ENCODE measurements at regions not wholly inside any gene's neighbourhood (a gene's known extent, or its start where the extent isn't known, plus 50 kb on each side); places are given as distances from the start of the nearest gene placed in this dataset.

DNA sequence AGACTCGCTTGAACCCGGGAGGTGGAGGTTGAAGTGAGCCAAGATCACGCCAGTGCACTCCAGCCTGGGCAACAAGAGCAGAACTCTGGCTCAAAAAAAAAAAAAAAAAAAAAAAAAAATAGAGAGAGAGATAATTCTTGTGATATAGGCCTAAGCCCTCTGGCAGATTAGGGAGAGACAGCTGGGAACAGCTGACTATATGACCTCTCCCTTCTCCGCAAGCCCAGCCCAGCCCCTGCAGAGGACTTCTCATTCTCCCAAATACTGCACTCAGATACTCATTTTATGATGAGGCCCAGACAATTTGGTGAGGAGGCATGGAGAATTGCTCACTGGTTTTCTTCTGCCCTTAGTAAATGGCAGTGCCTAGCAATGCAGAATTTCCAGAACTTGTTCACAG is 262.0 kb downstream of the HAUS1 start:
- TF ChIP-seq FOXK2 (IDR thresholded peaks at IDR 0.05) (no peak), FOXA1 (IDR thresholded peaks at IDR 0.05) (no peak), FOXM1 (IDR thresholded peaks at IDR 0.05; ENCODE audit: borderline replicate concordance) (no peak)
- POLR2A ChIA-PET: no interaction called here

DNA sequence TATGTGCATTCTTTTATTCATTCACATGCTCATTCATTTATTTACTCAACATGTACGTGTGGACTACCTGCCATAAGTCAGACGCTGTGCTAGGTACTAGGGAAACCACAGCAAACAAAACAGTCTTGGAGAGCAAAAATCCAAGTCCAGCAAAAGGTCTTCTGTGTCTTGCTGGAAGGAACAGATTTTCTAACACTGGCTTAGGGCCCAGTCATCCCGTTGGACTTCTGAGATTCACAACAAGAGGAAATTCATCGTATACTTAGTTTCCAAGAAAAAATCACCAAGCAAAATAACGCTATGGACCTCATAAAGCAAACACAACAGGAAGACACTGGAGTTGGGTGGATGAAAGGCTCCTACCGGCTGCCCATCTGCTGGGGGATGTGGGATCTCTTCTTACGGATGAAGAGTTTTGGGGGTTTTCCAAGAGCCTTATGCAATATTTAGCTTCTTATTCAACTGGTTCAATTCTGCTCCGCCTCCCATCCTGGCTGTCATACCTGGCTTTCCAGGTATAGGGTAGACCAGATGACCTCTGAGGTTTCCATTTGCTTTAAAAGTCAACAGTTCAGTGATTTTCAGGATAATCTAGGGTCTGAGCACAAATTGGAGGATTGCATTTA is 262.7 kb downstream of the HAUS1 start:
- no peak for DNase-seq (ENCODE audit: extremely low spot score)
- TF ChIP-seq SUZ12 (IDR thresholded peaks at IDR 0.05) (no peak), L3MBTL2 (conservative IDR thresholded peaks at IDR 0.05) (no peak), FOXK2 (IDR thresholded peaks at IDR 0.05) (no peak), LEF1 (IDR thresholded peaks at IDR 0.05; ENCODE audit: borderline replicate concordance) (no peak), TARDBP (IDR thresholded peaks at IDR 0.05) (no peak), ARNT (IDR thresholded peaks at IDR 0.05) (no peak), SP1 (IDR thresholded peaks at IDR 0.05) (no peak), HDGF (IDR thresholded peaks at IDR 0.05; ENCODE audit: borderline replicate concordance) (no peak), NFRKB (IDR thresholded peaks at IDR 0.05) (no peak), BHLHE40 (IDR thresholded peaks at IDR 0.05; ENCODE audit: borderline replicate concordance) (no peak), FOXA1 (IDR thresholded peaks at IDR 0.05) (no peak), CTBP1 (IDR thresholded peaks at IDR 0.05; ENCODE audit: borderline replicate concordance) (no peak), ZNF384 (IDR thresholded peaks at IDR 0.05) (no peak), ELF4 (IDR thresholded peaks at IDR 0.05) (no peak), FOXM1 (IDR thresholded peaks at IDR 0.05; ENCODE audit: borderline replicate concordance) (no peak)
- POLR2A ChIA-PET: no interaction called here
- CTCF ChIA-PET: no interaction called here

More for the DNA sequence above, 262.0 kb downstream of the HAUS1 start:
- DNase-seq (ENCODE audit: extremely low spot score): no peak
- CTCF ChIA-PET: no interaction called here

DNA sequence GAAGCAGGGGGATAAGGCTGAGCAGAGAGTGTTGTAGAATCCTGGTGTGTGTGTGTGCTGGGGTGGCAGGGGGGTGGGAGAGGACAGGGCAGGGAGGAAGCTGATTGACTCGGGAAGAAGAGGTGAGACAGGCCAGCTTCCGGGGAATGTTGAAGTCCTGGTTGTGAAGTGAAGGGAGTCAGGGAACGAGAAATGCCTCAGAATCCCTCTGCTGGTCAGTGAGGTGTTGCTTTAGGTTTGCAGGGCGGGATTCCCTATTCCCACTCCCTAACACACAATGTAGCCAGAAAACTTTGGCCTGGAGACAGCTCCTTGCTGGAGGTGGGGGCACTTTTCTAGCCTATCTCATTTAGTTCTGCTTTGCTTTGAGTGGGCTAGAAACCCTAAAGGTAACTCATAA is 265.1 kb downstream of the HAUS1 start:
- no peak for DNase-seq (ENCODE audit: extremely low spot score)
- TF ChIP-seq LEF1 (IDR thresholded peaks at IDR 0.05; ENCODE audit: borderline replicate concordance) (no peak), NFRKB (IDR thresholded peaks at IDR 0.05) (no peak), TARDBP (IDR thresholded peaks at IDR 0.05) (no peak), FOXA1 (IDR thresholded peaks at IDR 0.05) (no peak), FOXK2 (IDR thresholded peaks at IDR 0.05) (no peak), ZNF384 (IDR thresholded peaks at IDR 0.05) (no peak), L3MBTL2 (conservative IDR thresholded peaks at IDR 0.05) (no peak), ARNT (IDR thresholded peaks at IDR 0.05) (no peak), BHLHE40 (IDR thresholded peaks at IDR 0.05; ENCODE audit: borderline replicate concordance) (no peak), HDGF (IDR thresholded peaks at IDR 0.05; ENCODE audit: borderline replicate concordance) (no peak), SUZ12 (IDR thresholded peaks at IDR 0.05) (no peak), CTBP1 (IDR thresholded peaks at IDR 0.05; ENCODE audit: borderline replicate concordance) (no peak), ELF4 (IDR thresholded peaks at IDR 0.05) (no peak)
- TF ChIP-seq, protein P1, sequence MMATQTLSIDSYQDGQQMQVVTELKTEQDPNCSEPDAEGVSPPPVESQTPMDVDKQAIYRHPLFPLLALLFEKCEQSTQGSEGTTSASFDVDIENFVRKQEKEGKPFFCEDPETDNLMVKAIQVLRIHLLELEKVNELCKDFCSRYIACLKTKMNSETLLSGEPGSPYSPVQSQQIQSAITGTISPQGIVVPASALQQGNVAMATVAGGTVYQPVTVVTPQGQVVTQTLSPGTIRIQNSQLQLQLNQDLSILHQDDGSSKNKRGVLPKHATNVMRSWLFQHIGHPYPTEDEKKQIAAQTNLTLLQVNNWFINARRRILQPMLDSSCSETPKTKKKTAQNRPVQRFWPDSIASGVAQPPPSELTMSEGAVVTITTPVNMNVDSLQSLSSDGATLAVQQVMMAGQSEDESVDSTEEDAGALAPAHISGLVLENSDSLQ (IDR thresholded peaks at IDR 0.05): no peak
- ChIA-PET CTCF (no interaction called here), POLR2A (no interaction called here)

DNA sequence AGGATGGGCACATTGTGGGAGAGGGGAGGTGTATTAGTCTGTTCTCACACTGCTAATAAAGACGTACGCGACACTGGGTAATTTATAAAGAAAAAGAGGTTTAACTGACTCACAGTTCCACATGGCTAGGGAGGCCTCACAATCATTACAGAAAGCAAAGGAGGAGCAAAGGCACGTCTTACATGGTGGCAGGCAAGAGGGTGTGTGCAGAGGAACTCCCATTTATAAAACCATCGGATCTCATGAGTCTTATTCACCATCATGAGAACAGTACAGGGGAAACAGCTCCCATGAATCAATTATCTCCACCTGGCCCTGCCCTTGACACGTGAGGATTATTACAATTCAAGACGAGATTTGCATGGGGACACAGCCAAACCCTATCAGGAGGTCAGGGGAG is 266.7 kb downstream of the HAUS1 start:
- DNase-seq (ENCODE audit: extremely low spot score): no peak
- ChIA-PET CTCF (no interaction called here), POLR2A (no interaction called here)
- TF ChIP-seq SP1 (IDR thresholded peaks at IDR 0.05): no peak
- TF ChIP-seq, protein P1 (IDR thresholded peaks at IDR 0.05): no peak
- TF ChIP-seq CTBP1 (IDR thresholded peaks at IDR 0.05; ENCODE audit: borderline replicate concordance): no peak
- TF ChIP-seq NFRKB (IDR thresholded peaks at IDR 0.05): no peak
- no peak for TF ChIP-seq L3MBTL2 (conservative IDR thresholded peaks at IDR 0.05)
- no peak for TF ChIP-seq TARDBP (IDR thresholded peaks at IDR 0.05)
- no peak for TF ChIP-seq FOXA1 (IDR thresholded peaks at IDR 0.05)
- TF ChIP-seq HDGF (IDR thresholded peaks at IDR 0.05; ENCODE audit: borderline replicate concordance): no peak
- TF ChIP-seq ELF4 (IDR thresholded peaks at IDR 0.05): no peak
- no peak for TF ChIP-seq FOXK2 (IDR thresholded peaks at IDR 0.05)
- TF ChIP-seq LEF1 (IDR thresholded peaks at IDR 0.05; ENCODE audit: borderline replicate concordance): no peak
- TF ChIP-seq ARNT (IDR thresholded peaks at IDR 0.05): no peak
- no peak for TF ChIP-seq ZNF384 (IDR thresholded peaks at IDR 0.05)
- no peak for TF ChIP-seq FOXM1 (IDR thresholded peaks at IDR 0.05; ENCODE audit: borderline replicate concordance)
- TF ChIP-seq BHLHE40 (IDR thresholded peaks at IDR 0.05; ENCODE audit: borderline replicate concordance): no peak
- no peak for TF ChIP-seq SUZ12 (IDR thresholded peaks at IDR 0.05)

DNA sequence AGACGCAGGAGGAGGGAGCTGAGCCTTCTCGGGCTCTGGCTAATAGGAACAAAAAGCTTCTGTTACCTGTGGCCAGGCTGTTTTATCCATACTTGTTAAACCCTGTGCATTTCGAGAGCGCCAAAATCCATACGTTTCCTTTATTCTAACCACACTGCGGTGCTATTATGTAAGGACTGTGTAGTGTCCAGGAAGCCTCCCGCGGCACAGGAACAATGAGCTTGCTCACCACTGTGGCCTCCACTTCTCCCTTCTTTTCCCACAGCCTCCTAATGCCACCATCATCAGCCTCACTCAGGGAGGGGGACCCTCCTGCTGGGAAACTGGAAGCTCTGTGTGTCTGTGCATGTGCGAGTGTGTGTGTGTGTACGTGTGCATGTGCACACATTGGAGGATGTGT is 268.5 kb downstream of the HAUS1 start:
- no peak for DNase-seq (ENCODE audit: extremely low spot score)
- TF ChIP-seq TARDBP (IDR thresholded peaks at IDR 0.05) (no peak), SUZ12 (IDR thresholded peaks at IDR 0.05) (no peak), FOXA1 (IDR thresholded peaks at IDR 0.05) (no peak), ZNF384 (IDR thresholded peaks at IDR 0.05) (no peak)
- TF ChIP-seq, protein P1 (IDR thresholded peaks at IDR 0.05): no peak
- CTCF ChIA-PET: no interaction called here
- POLR2A ChIA-PET: no interaction called here

DNA sequence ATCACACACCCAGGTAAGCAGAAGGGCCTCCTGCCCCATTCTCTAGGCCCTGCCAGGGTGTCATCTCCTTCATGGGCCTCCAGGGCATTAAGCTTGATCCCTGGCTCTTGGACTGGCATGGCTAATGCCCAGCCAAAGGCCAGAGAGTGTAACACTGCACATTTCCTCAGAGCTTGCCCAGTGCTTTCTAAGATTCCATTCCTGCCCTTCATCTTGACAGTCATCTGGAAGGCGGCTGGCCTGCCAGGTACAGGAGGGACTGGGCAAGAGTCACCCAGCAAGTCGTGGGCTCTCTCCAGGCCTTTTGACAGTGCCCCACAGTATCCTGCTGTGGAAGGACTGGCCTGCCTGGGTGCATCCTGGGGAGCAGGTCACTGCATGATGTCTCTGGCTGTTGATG is 268.9 kb downstream of the HAUS1 start:
- DNase-seq (ENCODE audit: extremely low spot score): no peak
- no peak for TF ChIP-seq BHLHE40 (IDR thresholded peaks at IDR 0.05; ENCODE audit: borderline replicate concordance)
- ChIA-PET CTCF (no interaction called here), POLR2A (no interaction called here)

DNA sequence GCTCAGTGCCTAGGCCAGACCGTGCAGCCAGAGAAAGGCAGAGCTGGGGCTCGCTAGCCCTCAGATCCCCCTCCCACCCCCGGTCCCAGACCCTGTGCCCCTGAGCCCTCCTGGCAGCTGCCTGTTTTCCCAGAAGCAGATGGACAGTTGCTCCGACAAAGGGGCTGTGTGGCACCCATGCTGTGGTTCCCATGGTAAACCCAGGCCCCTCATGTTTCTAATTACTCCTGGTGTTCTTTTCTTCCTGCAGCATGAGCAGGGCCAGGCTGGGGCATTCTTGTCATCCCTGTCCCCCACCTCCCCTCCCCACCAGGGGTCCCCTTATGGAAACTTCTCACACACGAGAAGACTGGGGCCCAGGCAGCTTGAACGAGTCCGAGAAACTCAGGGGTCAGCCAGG is 269.6 kb downstream of the HAUS1 start:
- ChIA-PET POLR2A (no interaction called here), CTCF (no interaction called here)
- TF ChIP-seq, protein P1 (IDR thresholded peaks at IDR 0.05): no peak
- DNase-seq (ENCODE audit: extremely low spot score): no peak
